D721Med (cell line): ENCODE measurements at regions not wholly inside any gene's neighbourhood (a gene's known extent, or its start where the extent isn't known, plus 50 kb on each side); places are given as distances from the start of the nearest gene placed in this dataset.

ENCODE experiments used
- DNase-seq: peaks from one replicate; pipeline ENCODE4 v3.0.0; 2011; ENCODE audit warnings: low spot score; ENCODE audit not compliant: insufficient read length
- FAIRE-seq: peaks from 2 replicates; lab custom pipeline; 2011; peaks lifted over from hg19 to GRCh38; lab: Jason Lieb, UNC
- TF ChIP-seq, protein P1 (sequence below): IDR thresholded peaks from 2 replicates; pipeline ENCODE4 v1.5.1; 2012; ENCODE audit warnings: mild to moderate bottlenecking, control low read depth; ENCODE audit not compliant: insufficient read depth; ENCODE audit errors: missing control alignments

DNA sequence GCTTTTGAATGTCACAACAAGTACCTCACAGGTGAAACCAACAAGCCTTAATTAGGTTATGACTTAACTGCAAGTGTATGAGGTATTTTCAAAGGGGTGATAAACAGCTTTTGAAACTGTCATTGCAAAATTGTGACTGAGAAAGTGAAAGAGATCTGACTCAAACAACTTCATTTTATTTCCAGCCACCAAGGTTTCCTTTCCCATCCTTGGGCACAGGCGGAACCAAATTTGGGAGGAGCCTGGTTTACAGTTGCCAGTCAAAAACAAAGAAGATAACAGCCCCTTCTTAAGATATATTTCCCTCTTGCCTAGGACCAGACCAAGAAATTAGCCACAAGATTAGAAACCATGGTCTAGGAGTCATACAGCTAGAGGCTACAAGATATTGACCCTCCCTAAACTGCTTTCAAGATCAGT, 417.1 kb downstream of the CSNK1G3 start:
- no peak for FAIRE-seq
- DNase-seq = no peak
- TF ChIP-seq, protein P1, sequence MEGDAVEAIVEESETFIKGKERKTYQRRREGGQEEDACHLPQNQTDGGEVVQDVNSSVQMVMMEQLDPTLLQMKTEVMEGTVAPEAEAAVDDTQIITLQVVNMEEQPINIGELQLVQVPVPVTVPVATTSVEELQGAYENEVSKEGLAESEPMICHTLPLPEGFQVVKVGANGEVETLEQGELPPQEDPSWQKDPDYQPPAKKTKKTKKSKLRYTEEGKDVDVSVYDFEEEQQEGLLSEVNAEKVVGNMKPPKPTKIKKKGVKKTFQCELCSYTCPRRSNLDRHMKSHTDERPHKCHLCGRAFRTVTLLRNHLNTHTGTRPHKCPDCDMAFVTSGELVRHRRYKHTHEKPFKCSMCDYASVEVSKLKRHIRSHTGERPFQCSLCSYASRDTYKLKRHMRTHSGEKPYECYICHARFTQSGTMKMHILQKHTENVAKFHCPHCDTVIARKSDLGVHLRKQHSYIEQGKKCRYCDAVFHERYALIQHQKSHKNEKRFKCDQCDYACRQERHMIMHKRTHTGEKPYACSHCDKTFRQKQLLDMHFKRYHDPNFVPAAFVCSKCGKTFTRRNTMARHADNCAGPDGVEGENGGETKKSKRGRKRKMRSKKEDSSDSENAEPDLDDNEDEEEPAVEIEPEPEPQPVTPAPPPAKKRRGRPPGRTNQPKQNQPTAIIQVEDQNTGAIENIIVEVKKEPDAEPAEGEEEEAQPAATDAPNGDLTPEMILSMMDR = no peak

DNA sequence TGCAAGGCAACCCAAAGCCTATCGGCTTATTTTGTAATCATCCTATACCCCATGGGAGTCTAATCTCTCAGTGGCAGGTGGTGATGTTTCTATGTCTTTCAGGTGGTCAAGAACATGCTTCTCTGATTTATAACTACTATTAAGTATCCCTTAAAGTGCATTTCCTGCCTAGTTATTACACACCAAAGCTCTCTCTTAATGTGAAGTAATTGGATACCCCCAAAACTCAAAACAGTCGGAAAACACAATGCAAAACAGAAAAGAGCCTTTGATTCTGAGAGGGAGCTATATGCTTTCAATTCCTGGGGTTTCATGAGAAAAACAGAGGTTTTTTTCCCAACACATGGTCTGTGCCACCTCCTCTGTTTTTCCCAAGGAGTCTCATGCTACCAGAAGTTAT, 416.4 kb downstream of the CSNK1G3 start:
- FAIRE-seq (peak; percentile 90), DNase-seq (no peak)
- TF ChIP-seq, protein P1 = no peak

DNA sequence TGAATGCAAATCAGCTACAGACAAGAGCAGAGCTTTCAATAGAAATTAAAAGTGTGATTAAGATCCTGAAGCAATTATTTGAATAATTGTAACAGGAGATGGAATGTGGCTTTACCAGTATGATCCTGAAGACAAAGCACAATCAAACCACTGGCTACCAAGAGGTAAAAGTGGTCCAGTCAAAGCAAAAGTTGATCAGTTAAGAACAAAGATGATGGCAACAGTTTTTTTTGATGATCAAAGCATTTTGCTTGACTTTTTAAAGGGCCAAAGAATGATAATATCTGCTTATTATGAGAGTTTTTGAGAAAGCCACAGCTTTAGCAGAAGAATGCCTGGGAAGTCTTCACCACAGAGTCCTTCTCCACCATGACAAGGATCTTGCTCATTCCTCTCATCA, 409.2 kb downstream of the CSNK1G3 start:
- no peak for DNase-seq
- TF ChIP-seq, protein P1 = no peak
- FAIRE-seq = no peak

DNA sequence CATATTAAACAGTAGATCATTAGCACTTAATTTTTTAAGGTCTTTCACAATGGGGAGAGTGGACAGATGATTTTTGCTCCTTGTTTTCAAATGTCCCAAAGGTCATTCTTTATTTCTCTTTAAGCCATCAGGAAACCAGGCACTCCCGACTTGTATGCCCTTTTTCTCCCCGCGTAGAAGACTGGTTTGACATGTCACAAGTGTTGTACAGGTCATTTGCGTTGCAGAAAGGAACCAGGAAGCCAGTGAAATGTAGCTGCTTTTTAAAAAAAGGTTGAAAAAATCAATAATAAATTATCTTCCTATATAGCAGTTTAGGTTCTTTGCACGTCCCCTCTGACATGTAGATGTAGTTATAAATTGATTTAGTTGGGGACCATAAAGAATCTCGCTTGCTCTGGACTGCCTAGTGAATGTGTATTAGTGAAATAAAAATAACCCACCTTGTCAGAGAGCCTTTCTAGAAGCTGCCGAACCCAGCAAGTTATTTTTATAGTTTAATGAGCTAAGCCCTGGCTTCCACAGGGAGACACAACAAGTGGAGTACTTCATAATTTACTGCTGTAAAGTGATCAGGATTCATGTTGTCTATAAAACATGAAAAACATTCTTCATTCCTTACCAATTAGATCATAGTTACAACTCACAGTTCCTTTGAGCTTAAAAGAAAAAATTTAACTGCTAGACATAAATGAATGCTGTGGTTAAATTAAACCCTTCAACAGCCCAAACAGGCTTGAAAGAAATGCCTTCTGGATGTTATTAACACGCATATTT, 404.6 kb downstream of the CSNK1G3 start:
- FAIRE-seq (no peak), DNase-seq (no peak)
- TF ChIP-seq, protein P1 = no peak

DNA sequence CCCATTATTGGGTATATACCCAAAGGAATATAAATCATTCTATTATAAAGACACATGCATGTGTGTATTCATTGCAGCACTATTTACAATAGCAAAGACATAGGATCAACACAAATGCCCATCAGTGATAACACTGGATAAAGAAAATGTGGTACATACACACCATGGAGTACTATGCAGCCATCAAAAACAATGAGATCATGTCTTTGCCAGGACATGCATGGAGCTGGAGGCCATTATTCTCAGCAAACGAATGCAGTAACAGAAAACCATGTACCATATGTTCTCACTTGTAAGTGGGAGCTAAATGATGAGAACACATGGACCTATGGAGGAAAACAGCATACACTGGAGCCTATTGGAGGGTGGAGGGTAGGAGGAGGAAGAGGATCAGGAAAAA, 402.4 kb downstream of the CSNK1G3 start:
- DNase-seq (no peak), FAIRE-seq (no peak)
- TF ChIP-seq, protein P1 = no peak

DNA sequence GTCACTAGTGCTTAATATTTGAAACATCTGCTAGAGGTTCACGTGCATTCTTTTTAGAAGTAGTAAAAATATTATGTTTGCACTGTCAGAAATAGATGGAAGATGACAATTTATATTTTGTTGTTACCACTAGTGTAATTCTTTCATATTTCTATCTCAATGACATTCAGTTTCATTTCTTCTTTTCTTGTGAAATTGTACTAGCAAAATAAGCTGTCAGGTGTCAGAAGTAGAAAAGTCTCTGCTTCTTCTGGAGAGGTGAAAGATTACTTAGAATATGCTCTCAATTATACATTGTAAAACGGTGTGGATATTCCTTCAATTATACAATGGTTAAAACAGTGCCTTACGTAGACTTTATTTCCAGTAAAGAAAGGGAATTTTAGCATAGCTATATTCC, 395.4 kb downstream of the CSNK1G3 start:
- FAIRE-seq (no peak), DNase-seq (no peak)

More for the DNA sequence above, 395.4 kb downstream of the CSNK1G3 start:
- TF ChIP-seq, protein P1 = no peak
